ENCODE measurements at regions not wholly inside any gene's neighbourhood (a gene's known extent, or its start where the extent isn't known, plus 50 kb on each side); places are given as distances from the start of the nearest gene placed in this dataset.

- TF ChIP-seq, protein P1, sequence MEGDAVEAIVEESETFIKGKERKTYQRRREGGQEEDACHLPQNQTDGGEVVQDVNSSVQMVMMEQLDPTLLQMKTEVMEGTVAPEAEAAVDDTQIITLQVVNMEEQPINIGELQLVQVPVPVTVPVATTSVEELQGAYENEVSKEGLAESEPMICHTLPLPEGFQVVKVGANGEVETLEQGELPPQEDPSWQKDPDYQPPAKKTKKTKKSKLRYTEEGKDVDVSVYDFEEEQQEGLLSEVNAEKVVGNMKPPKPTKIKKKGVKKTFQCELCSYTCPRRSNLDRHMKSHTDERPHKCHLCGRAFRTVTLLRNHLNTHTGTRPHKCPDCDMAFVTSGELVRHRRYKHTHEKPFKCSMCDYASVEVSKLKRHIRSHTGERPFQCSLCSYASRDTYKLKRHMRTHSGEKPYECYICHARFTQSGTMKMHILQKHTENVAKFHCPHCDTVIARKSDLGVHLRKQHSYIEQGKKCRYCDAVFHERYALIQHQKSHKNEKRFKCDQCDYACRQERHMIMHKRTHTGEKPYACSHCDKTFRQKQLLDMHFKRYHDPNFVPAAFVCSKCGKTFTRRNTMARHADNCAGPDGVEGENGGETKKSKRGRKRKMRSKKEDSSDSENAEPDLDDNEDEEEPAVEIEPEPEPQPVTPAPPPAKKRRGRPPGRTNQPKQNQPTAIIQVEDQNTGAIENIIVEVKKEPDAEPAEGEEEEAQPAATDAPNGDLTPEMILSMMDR (IDR thresholded peaks at IDR 0.05; ENCODE audit: low read depth, low read length) = no peak
- no peak for TF ChIP-seq EZH2phosphoT487 (IDR thresholded peaks at IDR 0.05; ENCODE audit: low read depth)
Measured at GRCh38 chr7:54060643-54061042, 481.5 kb upstream of the VSTM2A start.

Measured in OCI-LY3 (cell line).